ENCODE measurements at regions not wholly inside any gene's neighbourhood (a gene's known extent, or its start where the extent isn't known, plus 50 kb on each side); places are given as distances from the start of the nearest gene placed in this dataset.

GRCh38 chr5:18850216-18850615, 1137.8 kb downstream of the CDH18 start:
- H3K4me3 ChIP-seq (replicated peaks in 1 of 3; ENCODE audit: low read depth in 2 of 3, low read length in 3 of 3), result no peak overlapping the region
- WGBS (ENCODE audit: insufficient coverage), result no CpG with 5 or more reads among the region's 2 CpGs
- H3K36me3 ChIP-seq (replicated peaks in 1 of 2; ENCODE audit: control insufficient read depth in 1 of 2, insufficient read depth in 2 of 2, low read length in 2 of 2), result no peaks in the 10 kb centered on the region
- no peak for DNase-seq
- H3K79me2 ChIP-seq (ENCODE audit: insufficient read depth, low read length), result no peaks in the 10 kb centered on the region
- Mint-ChIP-seq H3K27me3 (ENCODE audit: low read depth in 3 of 3) (peaks cover 0 to 2% (median 0%) of the 10 kb centered on the region in 3 donors), H3K4me3 (no peak overlapping the region), H3K9me3 (peaks cover 0 to 9% (median 7%) of the 10 kb centered on the region in 7 donors), H3K4me1 (no peaks in the 10 kb centered on the region), H3K36me3 (no peaks in the 10 kb centered on the region), H3K27ac (no peak overlapping the region)
- no peaks in the 10 kb centered on the region for H3K4me1 ChIP-seq (ENCODE audit: control insufficient read depth in 1 of 2, insufficient read depth in 2 of 2, low read length in 2 of 2)
- no peak for TF ChIP-seq CTCF (IDR thresholded peaks at IDR 0.05)
- no peak overlapping the region for H3K9ac ChIP-seq (ENCODE audit: insufficient read depth, low read length, poor library complexity, severe bottlenecking)
- no peak overlapping the region for H2AFZ ChIP-seq (ENCODE audit: insufficient read depth, low read depth, low read length, poor library complexity, severe bottlenecking)
- H3K27me3 ChIP-seq (ENCODE audit: control insufficient read depth in 2 of 2, insufficient read depth in 2 of 2, low read length in 2 of 2), result no peaks in the 10 kb centered on the region
- intact Hi-C loops (cut with micrococcal nuclease), result no loop called here
- peaks cover 7 to 8% of the 10 kb centered on the region in 2 donors for H3K9me3 ChIP-seq (replicated peaks in 1 of 2; ENCODE audit: control insufficient read depth in 1 of 2, insufficient read depth in 1 of 2, low read length in 2 of 2)
- no peak overlapping the region for H3K4me2 ChIP-seq (replicated peaks; ENCODE audit: extremely low read depth, low read length, poor library complexity, severe bottlenecking)
- no peaks in the 10 kb centered on the region for H4K20me1 ChIP-seq (ENCODE audit: insufficient read depth, low read length)
- H3K27ac ChIP-seq (ENCODE audit: low read depth in 1 of 2, low read length in 2 of 2), result no peak overlapping the region

- no peak overlapping the region for H3K4me3 Mint-ChIP-seq
- DNase-seq, result no peak
- H3K4me2 ChIP-seq (replicated peaks; ENCODE audit: extremely low read depth, low read length, poor library complexity, severe bottlenecking), result no peak overlapping the region
- H3K9me3 Mint-ChIP-seq, result peaks cover 0 to 2% (median 0%) of the 10 kb centered on the region in 7 donors
- no peaks in the 10 kb centered on the region for H4K20me1 ChIP-seq (ENCODE audit: insufficient read depth, low read length)
- no peaks in the 10 kb centered on the region for H3K4me1 Mint-ChIP-seq
- no peak for TF ChIP-seq CTCF (IDR thresholded peaks at IDR 0.05)
- H3K27ac Mint-ChIP-seq, result no peak overlapping the region
- H3K79me2 ChIP-seq (ENCODE audit: insufficient read depth, low read length), result no peaks in the 10 kb centered on the region
- no peaks in the 10 kb centered on the region for H3K27me3 Mint-ChIP-seq (ENCODE audit: low read depth in 3 of 3)
- H3K4me1 ChIP-seq (ENCODE audit: control insufficient read depth in 1 of 2, insufficient read depth in 2 of 2, low read length in 2 of 2), result no peaks in the 10 kb centered on the region
- H2AFZ ChIP-seq (ENCODE audit: insufficient read depth, low read depth, low read length, poor library complexity, severe bottlenecking), result no peak overlapping the region
- no peak overlapping the region for H3K4me3 ChIP-seq (replicated peaks in 1 of 3; ENCODE audit: low read depth in 2 of 3, low read length in 3 of 3)
- H3K9ac ChIP-seq (ENCODE audit: insufficient read depth, low read length, poor library complexity, severe bottlenecking), result no peak overlapping the region
- no peaks in the 10 kb centered on the region for H3K27me3 ChIP-seq (ENCODE audit: control insufficient read depth in 2 of 2, insufficient read depth in 2 of 2, low read length in 2 of 2)
- no peaks in the 10 kb centered on the region for H3K36me3 Mint-ChIP-seq
- intact Hi-C loops (cut with micrococcal nuclease), result no loop called here
- no peak overlapping the region for H3K27ac ChIP-seq (ENCODE audit: low read depth in 1 of 2, low read length in 2 of 2)
- 100% methylated on average over 1 of the region's 6 CpGs for WGBS (ENCODE audit: insufficient coverage)
- no peaks in the 10 kb centered on the region for H3K9me3 ChIP-seq (replicated peaks in 1 of 2; ENCODE audit: control insufficient read depth in 1 of 2, insufficient read depth in 1 of 2, low read length in 2 of 2)
- H3K36me3 ChIP-seq (replicated peaks in 1 of 2; ENCODE audit: control insufficient read depth in 1 of 2, insufficient read depth in 2 of 2, low read length in 2 of 2), result no peaks in the 10 kb centered on the region
Measured at GRCh38 chr5:18872978-18873377, 1115.0 kb downstream of the CDH18 start.

All from CD14-positive monocyte (primary cell).